HepG2 (cell line): ENCODE measurements at regions not wholly inside any gene's neighbourhood (a gene's known extent, or its start where the extent isn't known, plus 50 kb on each side); places are given as distances from the start of the nearest gene placed in this dataset.

ENCODE experiments used
- ATAC-seq: fragments of 200-7000 bp; cut with Tn5 transposase; 3 replicates; pipeline ENCODE4 v1.9.1; 2020; ENCODE audit warnings: mild to moderate bottlenecking, moderate library complexity
- BruUV-seq: library from RNA; stranded (reverse); fragments of 400-500 nt; replicated peaks from 2 replicates; lab custom pipeline; 2021; lab: Mats Ljungman, UMichigan
- CTCF ChIA-PET: fragments of 300-600 bp; formaldehyde crosslinking; extraction: SDS; loops from one replicate; lab custom pipeline; 2021; ENCODE audit warnings: low total read pairs, inconsistent platforms, low intra/inter-chr PET ratio; lab: Yijun Ruan, JAX
- POLR2A ChIA-PET: fragments of 350-600 bp; sonication (Branson Sonifier 250); formaldehyde crosslinking; loops from one replicate; lab custom pipeline; 2020; ENCODE audit warnings: antibody characterized with exemption, inconsistent platforms; lab: Yijun Ruan, JAX
- DNase-seq: peaks from one replicate; pipeline ENCODE4 v3.0.0-alpha.2; 2015; ENCODE audit warnings: low spot score
- FAIRE-seq: peaks from 3 replicates; lab custom pipeline; 2011; peaks lifted over from hg19 to GRCh38; lab: Jason Lieb, UNC
- H2AFZ ChIP-seq: one replicate; pipeline ENCODE4 v1.6.1; 2011; ENCODE audit warnings: low read length, inconsistent platforms
- H3K27ac ChIP-seq: fragments of 300-600 bp; 3 replicates; pipeline ENCODE4 v1.8.0; 2011; ENCODE audit warnings: mixed run types, mild to moderate bottlenecking, mixed read lengths, low read length, inconsistent platforms; ENCODE audit not compliant: insufficient read depth; ENCODE audit errors: extremely low read length
- H3K27me3 ChIP-seq, 2 experiments: fragments of 200-600 bp in 1 of 2; 2 replicates in 1 of 2; 3 replicates in 1 of 2; pipeline versions ENCODE4 v1.6.0 to v1.8.0; 2011; ENCODE audit warnings: low read length in 2 of 2, mild to moderate bottlenecking in 2 of 2, moderate library complexity in 2 of 2, inconsistent platforms in 1 of 2; ENCODE audit not compliant: insufficient read depth in 2 of 2, control insufficient read depth in 1 of 2
- H3K36me3 ChIP-seq, 2 experiments: fragments of 200-600 bp in 1 of 2; replicated peaks in 1 of 2; 2 replicates in 1 of 2; 3 replicates in 1 of 2; pipeline versions ENCODE4 v1.5.1 to v1.8.0; 2011; ENCODE audit warnings: low read length in 2 of 2, inconsistent platforms in 1 of 2; ENCODE audit not compliant: insufficient read depth in 2 of 2, control insufficient read depth in 1 of 2
- H3K4me1 ChIP-seq: 2 replicates; pipeline ENCODE4 v1.5.1; 2012; ENCODE audit warnings: low read length, inconsistent platforms; ENCODE audit not compliant: insufficient read depth
- H3K4me2 ChIP-seq: 2 replicates; pipeline ENCODE4 v1.6.0; 2011; ENCODE audit warnings: low read depth, low read length, inconsistent platforms
- H3K4me3 ChIP-seq, 3 experiments: fragments of 200-600 bp in 1 of 3; sonication (generic), shearing (Covaris generic) in 1 of 3; replicated peaks in 1 of 3; 2 replicates each; pipeline ENCODE4 v1.5.1; 2011 to 2016; ENCODE audit warnings: low read length in 3 of 3, inconsistent platforms in 2 of 3, low read depth in 2 of 3, mild to moderate bottlenecking in 2 of 3, control low read depth in 1 of 3, mixed read lengths in 1 of 3; ENCODE audit not compliant: insufficient read depth in 1 of 3
- H3K79me2 ChIP-seq: one replicate; pipeline ENCODE4 v1.6.1; 2011; ENCODE audit warnings: low read length, inconsistent platforms; ENCODE audit not compliant: insufficient read depth
- H3K9ac ChIP-seq: 2 replicates; pipeline ENCODE4 v1.6.0; 2011; ENCODE audit warnings: mild to moderate bottlenecking, low read depth, low read length, inconsistent platforms; ENCODE audit not compliant: insufficient read depth
- H3K9me3 ChIP-seq: 2 replicates; pipeline ENCODE4 v1.5.1; 2012; ENCODE audit warnings: mild to moderate bottlenecking, low read length
- H4K20me1 ChIP-seq: 2 replicates; pipeline ENCODE4 v1.6.0; 2011; ENCODE audit warnings: inconsistent platforms, mild to moderate bottlenecking, low read length, moderate library complexity; ENCODE audit not compliant: insufficient read depth
- CCAR2 ChIP-seq: fragments of 200-400 bp; formaldehyde crosslinking; optimal IDR thresholded peaks from 2 replicates; pipeline ENCODE3; 2018; ENCODE audit warnings: low read depth, mild to moderate bottlenecking, low read length, moderate library complexity
- DR1 ChIP-seq: sonication (generic); formaldehyde crosslinking; IDR thresholded peaks from 2 replicates; pipeline ENCODE4 v1.8.0; 2021; ENCODE audit warnings: mild to moderate bottlenecking, missing genetic modification reagents, inconsistent platforms
- GTF3A ChIP-seq: sonication (generic); formaldehyde crosslinking; conservative IDR thresholded peaks from 2 replicates; pipeline ENCODE4 v1.4.0; 2020; ENCODE audit warnings: mild to moderate bottlenecking, missing genetic modification reagents
- NCOA1 ChIP-seq: sonication (generic); formaldehyde crosslinking; IDR thresholded peaks from 2 replicates; pipeline ENCODE4 v1.9.0; 2021; ENCODE audit warnings: missing genetic modification reagents
- NFE2L2 ChIP-seq: fragments of 150-350 bp; IDR thresholded peaks from 2 replicates; pipeline ENCODE4 v1.6.1; 2014; ENCODE audit warnings: low read length
- PRPF4 ChIP-seq: fragments of 200-400 bp; formaldehyde crosslinking; IDR thresholded peaks from 2 replicates; pipeline ENCODE4 v1.6.1; 2016; ENCODE audit warnings: low read length, low read depth; ENCODE audit not compliant: poor library complexity, severe bottlenecking
- PTBP1 ChIP-seq: fragments of 200-400 bp; formaldehyde crosslinking; IDR thresholded peaks from 2 replicates; pipeline ENCODE4 v1.6.1; 2018; ENCODE audit warnings: low read length, low read depth; ENCODE audit not compliant: poor library complexity, severe bottlenecking
- REXO4 ChIP-seq: sonication (generic); formaldehyde crosslinking; IDR thresholded peaks from 2 replicates; pipeline ENCODE4 v1.8.0; 2022; ENCODE audit warnings: missing genetic modification reagents, mild to moderate bottlenecking, borderline replicate concordance
- SCMH1 ChIP-seq: sonication (generic); formaldehyde crosslinking; IDR thresholded peaks from 2 replicates; pipeline ENCODE4 v1.9.0; 2021; ENCODE audit warnings: missing genetic modification reagents, mild to moderate bottlenecking, borderline replicate concordance
- ZBTB42 ChIP-seq: sonication (generic); formaldehyde crosslinking; IDR thresholded peaks from 2 replicates; pipeline ENCODE4 v1.5.0; 2020; ENCODE audit warnings: mild to moderate bottlenecking, missing genetic modification reagents
- ZFP62 ChIP-seq: sonication (generic); formaldehyde crosslinking; IDR thresholded peaks from 2 replicates; pipeline ENCODE4 v1.4.0; 2020; ENCODE audit warnings: missing genetic modification reagents
- ZNF207 ChIP-seq: fragments of 450-650 bp; IDR thresholded peaks from 2 replicates; pipeline ENCODE4 v1.6.1; 2016; ENCODE audit warnings: antibody characterized with exemption, borderline replicate concordance
- ZNF264 ChIP-seq: sonication (generic); formaldehyde crosslinking; IDR thresholded peaks from 2 replicates; pipeline ENCODE4 v1.4.0; 2020; ENCODE audit warnings: missing genetic modification reagents
- ZNF3 ChIP-seq: IDR thresholded peaks from 2 replicates; pipeline ENCODE4 v1.7.0; 2017; ENCODE audit warnings: inconsistent platforms
- ZNF44 ChIP-seq: sonication (generic); formaldehyde crosslinking; IDR thresholded peaks from 2 replicates; pipeline ENCODE4 v1.5.1; 2020; ENCODE audit warnings: mild to moderate bottlenecking, missing genetic modification reagents
- WGBS: methylation state at CpG from one replicate; pipeline ENCODE4 v1.1.6; 2017; ENCODE audit warnings: low lambda C conversion rate; 5-methylcytosine and 5-hydroxymethylcytosine counted together
- in situ Hi-C: cut with HindIII; loops from 2 replicates; pipeline ENCODE4 v1.10.0; 2017; ENCODE audit warnings: low pct_unique_long_range_greater_than_20kb; ENCODE audit not compliant: extremely low pct_ligation_motif_present
- intact Hi-C: fragments of 100-400 bp; cut with micrococcal nuclease; formaldehyde crosslinking; loops from one replicate; pipeline ENCODE4 v1.10.0; 2022; ENCODE audit not compliant: unreplicated experiment
- TF ChIP-seq, protein P1 (sequence below): sonication (generic); formaldehyde crosslinking; IDR thresholded peaks from 2 replicates; pipeline ENCODE4 v1.5.1; 2020; ENCODE audit warnings: missing genetic modification reagents, mild to moderate bottlenecking, borderline replicate concordance
- TF ChIP-seq, protein P2 (sequence below): sonication (generic); formaldehyde crosslinking; IDR thresholded peaks from 2 replicates; pipeline ENCODE4 v1.8.0; 2022; ENCODE audit warnings: mild to moderate bottlenecking, missing genetic modification reagents, moderate library complexity
- TF ChIP-seq, protein P3 (sequence below): sonication (generic); formaldehyde crosslinking; IDR thresholded peaks from 2 replicates; pipeline ENCODE4 v1.4.0; 2020; ENCODE audit warnings: mild to moderate bottlenecking, missing genetic modification reagents

DNA sequence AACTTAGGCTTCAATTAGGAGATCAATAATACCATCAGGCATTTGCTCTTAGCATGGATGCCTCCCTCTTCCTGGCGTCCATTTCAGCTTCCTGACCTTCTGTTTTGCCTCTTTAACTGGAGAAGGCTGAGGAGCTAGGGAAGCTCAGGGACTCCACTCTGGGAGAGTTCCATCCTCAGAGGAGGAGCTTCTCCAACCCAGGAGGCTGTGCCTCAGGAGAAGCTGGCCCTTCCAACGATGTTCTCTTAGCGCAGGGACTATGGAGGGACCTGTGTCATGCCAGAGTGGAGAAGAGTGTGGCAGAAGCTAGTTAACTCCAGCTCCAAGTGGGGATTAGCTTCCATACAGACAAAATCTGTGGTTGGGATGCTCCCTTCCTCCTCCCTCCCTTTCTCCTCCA is 58.0 kb downstream of the KCNA5 start (continued):
- TF ChIP-seq NCOA1 (CRISPR knock-in tag) (no peak), CCAR2 (no peak)

DNA sequence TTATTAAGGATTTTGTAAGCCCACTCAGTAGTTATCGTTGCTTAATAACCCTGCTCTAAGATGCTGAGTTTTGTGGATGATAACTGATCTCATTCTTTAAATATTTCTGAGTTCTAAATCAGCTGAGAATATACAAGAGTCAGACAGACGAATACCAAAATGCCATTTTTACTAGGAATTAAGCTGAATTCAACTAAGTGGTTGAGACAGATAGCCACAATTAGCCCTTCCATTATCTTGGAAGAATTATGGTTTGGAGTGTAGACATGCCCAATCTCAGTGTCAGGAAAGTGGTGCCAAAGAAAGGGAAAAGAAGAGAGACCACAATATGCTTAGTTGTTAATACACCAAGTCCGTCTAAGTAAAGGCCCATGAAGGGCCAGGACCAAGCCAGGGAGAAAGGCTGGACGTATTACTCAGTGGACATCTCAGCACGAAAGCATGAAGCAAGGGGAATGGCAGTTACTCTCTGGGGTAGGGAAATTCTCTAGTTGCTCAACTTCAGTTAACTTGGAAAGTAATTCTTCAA is 58.6 kb downstream of the KCNA5 start:
- peaks cover 0 to 6% of the 10 kb centered on the region in 2 experiments; a peak in 1 of 5 replicates for H3K27me3 ChIP-seq
- no peak for FAIRE-seq

DNA sequence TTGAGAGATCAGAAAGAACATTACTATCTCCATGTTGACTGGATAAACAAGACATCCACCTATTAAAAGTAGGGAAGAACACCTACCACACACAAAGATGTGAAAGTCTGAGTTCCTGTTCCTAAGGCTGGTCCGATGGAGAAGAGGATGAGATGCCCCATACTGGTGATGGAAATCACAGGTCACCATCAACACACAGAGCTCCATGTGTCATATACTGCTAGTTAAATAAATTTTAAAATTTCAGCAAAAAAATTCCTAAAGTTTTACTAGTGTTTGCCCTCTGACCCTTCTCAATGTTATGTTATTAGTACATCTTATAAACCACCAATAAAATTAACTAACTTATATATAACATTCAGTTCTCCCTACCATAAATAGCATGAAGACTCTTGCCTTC is 59.1 kb downstream of the KCNA5 start:
- Histone ChIP-seq H4K20me1 (no peaks in the 10 kb centered on the region), H3K4me1 (no peaks in the 10 kb centered on the region), H3K79me2 (no peaks in the 10 kb centered on the region), H3K4me2 (no peak overlapping the region), H3K27me3 (peaks cover 0 to 6% of the 10 kb centered on the region in 2 experiments; a peak in 1 of 5 replicates), H3K4me3 (no peak overlapping the region), H3K9me3 (no peaks in the 10 kb centered on the region), H3K27ac (no peak overlapping the region), H3K36me3 (no peaks in the 10 kb centered on the region), H3K9ac (no peak overlapping the region), H2AFZ (no peak overlapping the region)
- WGBS, result 0% methylated on average over 1 of the region's 1 CpG
- no peak for DNase-seq
- in situ Hi-C loops, result no loop called here
- ATAC-seq, result no peak
- intact Hi-C loops, result no loop called here
- POLR2A ChIA-PET, result no interaction called here
- FAIRE-seq, result no peak
- CTCF ChIA-PET, result no interaction called here
- BruUV-seq, result no TSS peak
- TF ChIP-seq ZNF207, result no peak
- TF ChIP-seq, protein P1, sequence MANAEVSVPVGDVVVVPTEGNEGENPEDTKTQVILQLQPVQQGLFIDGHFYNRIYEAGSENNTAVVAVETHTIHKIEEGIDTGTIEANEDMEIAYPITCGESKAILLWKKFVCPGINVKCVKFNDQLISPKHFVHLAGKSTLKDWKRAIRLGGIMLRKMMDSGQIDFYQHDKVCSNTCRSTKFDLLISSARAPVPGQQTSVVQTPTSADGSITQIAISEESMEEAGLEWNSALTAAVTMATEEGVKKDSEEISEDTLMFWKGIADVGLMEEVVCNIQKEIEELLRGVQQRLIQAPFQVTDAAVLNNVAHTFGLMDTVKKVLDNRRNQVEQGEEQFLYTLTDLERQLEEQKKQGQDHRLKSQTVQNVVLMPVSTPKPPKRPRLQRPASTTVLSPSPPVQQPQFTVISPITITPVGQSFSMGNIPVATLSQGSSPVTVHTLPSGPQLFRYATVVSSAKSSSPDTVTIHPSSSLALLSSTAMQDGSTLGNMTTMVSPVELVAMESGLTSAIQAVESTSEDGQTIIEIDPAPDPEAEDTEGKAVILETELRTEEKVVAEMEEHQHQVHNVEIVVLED (CRISPR knock-in tag), result no peak
- TF ChIP-seq DR1 (CRISPR knock-in tag), result no peak
- no peak for TF ChIP-seq PTBP1
- TF ChIP-seq PRPF4, result no peak
- TF ChIP-seq, protein P2, sequence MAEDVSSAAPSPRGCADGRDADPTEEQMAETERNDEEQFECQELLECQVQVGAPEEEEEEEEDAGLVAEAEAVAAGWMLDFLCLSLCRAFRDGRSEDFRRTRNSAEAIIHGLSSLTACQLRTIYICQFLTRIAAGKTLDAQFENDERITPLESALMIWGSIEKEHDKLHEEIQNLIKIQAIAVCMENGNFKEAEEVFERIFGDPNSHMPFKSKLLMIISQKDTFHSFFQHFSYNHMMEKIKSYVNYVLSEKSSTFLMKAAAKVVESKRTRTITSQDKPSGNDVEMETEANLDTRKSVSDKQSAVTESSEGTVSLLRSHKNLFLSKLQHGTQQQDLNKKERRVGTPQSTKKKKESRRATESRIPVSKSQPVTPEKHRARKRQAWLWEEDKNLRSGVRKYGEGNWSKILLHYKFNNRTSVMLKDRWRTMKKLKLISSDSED, result no peak
- TF ChIP-seq NFE2L2, result no peak
- TF ChIP-seq REXO4 (CRISPR knock-in tag), result no peak
- TF ChIP-seq, protein P3, sequence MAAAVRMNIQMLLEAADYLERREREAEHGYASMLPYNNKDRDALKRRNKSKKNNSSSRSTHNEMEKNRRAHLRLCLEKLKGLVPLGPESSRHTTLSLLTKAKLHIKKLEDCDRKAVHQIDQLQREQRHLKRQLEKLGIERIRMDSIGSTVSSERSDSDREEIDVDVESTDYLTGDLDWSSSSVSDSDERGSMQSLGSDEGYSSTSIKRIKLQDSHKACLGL, result no peak
- TF ChIP-seq ZFP62, result no peak
- TF ChIP-seq ZNF264 (CRISPR knock-in tag), result no peak
- no peak for TF ChIP-seq SCMH1 (CRISPR knock-in tag)

More for the DNA sequence above, 58.6 kb downstream of the KCNA5 start:
- Histone ChIP-seq H3K9me3 (no peaks in the 10 kb centered on the region), H3K4me3 (no peak overlapping the region), H3K9ac (no peak overlapping the region), H3K36me3 (no peaks in the 10 kb centered on the region), H2AFZ (no peak overlapping the region), H3K27ac (no peak overlapping the region), H3K79me2 (no peaks in the 10 kb centered on the region), H3K4me2 (no peak overlapping the region), H3K4me1 (no peaks in the 10 kb centered on the region), H4K20me1 (no peaks in the 10 kb centered on the region)
- BruUV-seq, result no TSS peak
- TF ChIP-seq GTF3A (CRISPR knock-in tag) (no peak), ZNF3 (CRISPR knock-in tag) (no peak), ZNF44 (no peak), ZBTB42 (CRISPR knock-in tag) (no peak)
- intact Hi-C loops, result no loop called here
- ChIA-PET POLR2A (no interaction called here), CTCF (no interaction called here)
- 3% methylated on average over 5 of the region's 5 CpGs for WGBS
- no peak for DNase-seq
- in situ Hi-C loops, result no loop called here
- ATAC-seq, result no peak
